ENCODE measurements at regions not wholly inside any gene's neighbourhood (a gene's known extent, or its start where the extent isn't known, plus 50 kb on each side); places are given as distances from the start of the nearest gene placed in this dataset.
A peak's percentile ranks its signal among the peaks of the same experiment; 100 is the strongest.

DNA sequence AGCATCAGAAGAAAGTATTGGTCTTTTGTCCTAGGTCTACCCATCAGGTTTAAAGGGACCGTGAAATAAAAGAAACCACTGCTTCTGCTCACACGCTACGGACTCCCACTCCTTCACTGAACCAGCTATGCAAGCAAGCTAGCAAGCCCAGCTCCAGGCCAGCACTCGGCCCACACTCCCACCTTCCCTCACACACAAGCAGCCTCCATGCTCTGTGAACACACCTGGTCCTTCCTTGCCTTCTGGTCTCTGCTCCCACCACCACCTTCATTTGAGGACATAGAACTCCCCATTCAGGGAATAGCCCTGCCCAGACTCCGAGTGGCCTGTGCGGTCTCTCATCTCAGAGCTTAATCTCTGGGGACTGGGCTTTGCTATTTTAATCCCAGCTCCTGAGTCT, 436.4 kb upstream of the CDH4 start:
- Mint-ChIP-seq H3K4me1 (ENCODE audit: low read depth in 2 of 2) (no peaks in the 10 kb centered on the region), H3K9me3 (peaks cover 3% of the 10 kb centered on the region), H3K36me3 (no peaks in the 10 kb centered on the region), H3K4me3 (no peak overlapping the region), H3K27ac (no peak overlapping the region), H3K27me3 (peaks cover 23 to 28% of the 10 kb centered on the region in 2 donors)
- DNase-seq (ENCODE audit: low spot score), result no peak
- ATAC-seq, result no peak

DNA sequence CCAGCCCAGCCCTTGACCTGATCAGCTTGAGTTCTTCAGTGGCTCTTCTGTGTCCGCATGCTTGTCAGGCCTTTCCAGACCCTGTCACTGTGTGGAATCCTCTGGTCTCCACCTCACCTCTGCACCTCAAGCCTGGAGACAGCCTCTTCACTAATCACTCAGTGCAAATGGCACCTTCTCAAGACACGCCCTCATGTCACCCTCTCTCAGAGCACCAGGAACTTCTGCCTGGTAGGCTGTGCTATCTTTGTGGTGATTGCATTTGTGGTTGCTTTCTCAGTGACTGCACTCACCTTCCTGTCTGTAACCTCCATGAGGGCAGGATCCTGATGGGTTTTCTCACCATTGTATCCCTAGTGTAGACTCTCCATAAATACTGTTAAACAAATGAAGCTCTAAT, 435.2 kb upstream of the CDH4 start:
- peak in 1 of 2 donors; percentile 6 for ATAC-seq
- no peaks in the 10 kb centered on the region for H3K36me3 Mint-ChIP-seq
- no peak overlapping the region for H3K27ac Mint-ChIP-seq
- no peak overlapping the region for H3K4me3 Mint-ChIP-seq
- peaks cover 3% of the 10 kb centered on the region for H3K9me3 Mint-ChIP-seq
- H3K4me1 Mint-ChIP-seq (ENCODE audit: low read depth in 2 of 2), result no peaks in the 10 kb centered on the region
- DNase-seq (ENCODE audit: low spot score), result no peak
- H3K27me3 Mint-ChIP-seq, result peaks cover 25 to 30% of the 10 kb centered on the region in 2 donors

DNA sequence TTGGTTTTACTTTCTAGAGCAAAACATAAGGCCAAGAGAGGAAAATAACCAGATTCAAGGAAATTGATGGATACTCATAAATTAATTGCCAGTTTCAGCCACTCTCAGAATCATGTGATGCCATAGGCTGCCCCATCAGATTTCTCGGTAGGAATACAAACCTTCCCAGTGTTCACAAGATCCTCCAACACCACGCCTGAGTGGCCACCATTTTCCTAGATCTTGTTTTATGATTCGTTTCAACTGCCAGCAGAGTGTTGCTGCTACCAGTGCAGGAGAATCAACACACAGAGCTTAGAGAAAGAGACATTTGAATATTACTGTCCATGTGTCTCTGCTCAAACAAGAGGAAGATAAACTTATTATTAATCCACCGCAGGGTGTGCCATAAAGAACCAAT, 434.2 kb upstream of the CDH4 start:
- H3K9me3 Mint-ChIP-seq, result peaks cover 3% of the 10 kb centered on the region
- no peak for ATAC-seq

GRCh38 chr20:60819511-60819910, 432.6 kb upstream of the CDH4 start:
- Mint-ChIP-seq H3K27ac (no peak overlapping the region), H3K9me3 (peaks cover 3% of the 10 kb centered on the region), H3K36me3 (no peaks in the 10 kb centered on the region), H3K4me1 (ENCODE audit: low read depth in 2 of 2) (no peaks in the 10 kb centered on the region), H3K4me3 (no peak overlapping the region), H3K27me3 (peaks cover 25 to 29% of the 10 kb centered on the region in 2 donors)
- no peak for ATAC-seq
- no peak for DNase-seq (ENCODE audit: low spot score)

More for the DNA sequence above, 434.2 kb upstream of the CDH4 start:
- DNase-seq (ENCODE audit: low spot score), result no peak
- H3K36me3 Mint-ChIP-seq, result no peaks in the 10 kb centered on the region
- H3K4me3 Mint-ChIP-seq, result no peak overlapping the region
- H3K4me1 Mint-ChIP-seq (ENCODE audit: low read depth in 2 of 2), result no peaks in the 10 kb centered on the region
- no peak overlapping the region for H3K27ac Mint-ChIP-seq
- peaks cover 22 to 26% of the 10 kb centered on the region in 2 donors for H3K27me3 Mint-ChIP-seq

- Mint-ChIP-seq H3K9me3 (peaks cover 3% of the 10 kb centered on the region), H3K27ac (no peak overlapping the region), H3K36me3 (no peaks in the 10 kb centered on the region), H3K27me3 (peaks cover 29% of the 10 kb centered on the region in 2 donors), H3K4me1 (ENCODE audit: low read depth in 2 of 2) (no peaks in the 10 kb centered on the region), H3K4me3 (no peak overlapping the region)
- DNase-seq (ENCODE audit: low spot score), result no peak
- ATAC-seq, result no peak
Observed at GRCh38 chr20:60820149-60820548, 431.9 kb upstream of the CDH4 start.

DNA sequence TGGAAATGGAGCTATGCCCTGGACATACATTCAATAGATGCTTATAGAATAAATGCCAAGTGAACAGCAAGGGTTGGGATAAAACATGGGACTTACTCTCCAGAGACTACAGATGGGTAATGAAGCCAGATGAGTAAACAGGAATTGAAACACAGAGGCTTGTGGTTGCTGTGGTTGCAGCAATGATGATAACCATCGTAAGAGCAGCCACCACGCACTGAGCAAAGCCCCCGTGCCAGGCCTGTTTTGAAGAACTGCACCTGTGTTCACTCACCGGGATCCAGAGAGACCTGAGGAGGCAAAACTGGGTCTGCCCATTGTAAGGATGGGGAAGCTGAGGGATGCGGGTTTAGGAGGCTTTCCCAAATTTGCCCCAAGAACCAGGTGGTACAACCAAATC, 431.1 kb upstream of the CDH4 start:
- ATAC-seq, result no peak
- Mint-ChIP-seq H3K27me3 (peaks cover 27 to 28% of the 10 kb centered on the region in 2 donors), H3K4me1 (ENCODE audit: low read depth in 2 of 2) (no peaks in the 10 kb centered on the region), H3K36me3 (no peaks in the 10 kb centered on the region), H3K9me3 (peaks cover 3% of the 10 kb centered on the region), H3K27ac (no peak overlapping the region), H3K4me3 (no peak overlapping the region)
- no peak for DNase-seq (ENCODE audit: low spot score)

DNA sequence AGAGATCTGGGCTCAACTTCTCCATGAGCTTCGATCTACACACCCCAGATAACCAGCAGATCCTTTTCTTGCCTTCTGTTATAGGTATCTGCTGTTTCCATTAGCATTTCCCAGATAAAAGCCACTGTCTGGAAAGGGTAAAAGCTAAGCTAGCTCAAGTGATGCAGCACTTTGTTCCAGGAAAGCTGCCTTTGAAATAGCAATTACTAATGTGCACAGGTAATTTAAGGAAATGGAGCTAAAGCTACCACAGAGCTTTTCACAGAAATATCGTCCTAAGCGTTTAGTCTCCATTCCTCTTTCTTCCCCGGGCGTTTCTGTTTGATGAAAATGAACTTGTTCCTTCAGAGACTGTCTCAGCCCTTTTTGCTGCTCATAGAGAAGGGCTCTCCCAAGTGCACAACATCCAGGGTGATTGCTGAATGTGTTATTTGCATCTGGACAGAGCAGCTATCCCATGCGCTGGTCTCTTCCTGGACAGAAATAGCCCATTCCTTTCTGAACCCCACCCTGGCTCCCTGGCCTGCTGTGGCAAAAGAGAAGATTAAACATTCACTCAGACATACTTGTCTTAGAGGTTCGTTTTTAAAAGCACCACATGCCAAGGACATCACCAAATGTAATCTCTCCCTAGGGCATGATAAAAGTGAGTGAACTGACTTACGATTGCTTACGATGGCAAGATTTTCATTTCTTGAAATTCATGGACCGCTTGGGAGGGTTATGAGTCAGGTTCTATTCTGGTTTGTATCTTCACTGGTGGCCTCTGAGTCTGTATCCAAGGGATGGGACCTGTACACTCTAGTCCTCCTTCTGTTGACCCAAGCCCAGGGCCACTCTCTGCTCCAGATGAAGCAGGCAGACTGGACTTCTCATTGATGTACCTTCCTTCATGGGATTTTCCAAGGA, 429.1 kb upstream of the CDH4 start:
- Mint-ChIP-seq H3K36me3 (no peaks in the 10 kb centered on the region), H3K27me3 (peaks cover 28% of the 10 kb centered on the region in 2 donors), H3K27ac (no peak overlapping the region), H3K4me3 (no peak overlapping the region), H3K4me1 (ENCODE audit: low read depth in 2 of 2) (no peaks in the 10 kb centered on the region), H3K9me3 (no peaks in the 10 kb centered on the region)
- no peak for DNase-seq (ENCODE audit: low spot score)
- no peak for ATAC-seq

- Mint-ChIP-seq H3K27me3 (peaks cover 24 to 25% of the 10 kb centered on the region in 2 donors), H3K4me3 (no peak overlapping the region)
- ATAC-seq, result peak in 1 of 2 donors; percentile 56
Observed at GRCh38 chr20:60835876-60836275, 416.2 kb upstream of the CDH4 start.

DNA sequence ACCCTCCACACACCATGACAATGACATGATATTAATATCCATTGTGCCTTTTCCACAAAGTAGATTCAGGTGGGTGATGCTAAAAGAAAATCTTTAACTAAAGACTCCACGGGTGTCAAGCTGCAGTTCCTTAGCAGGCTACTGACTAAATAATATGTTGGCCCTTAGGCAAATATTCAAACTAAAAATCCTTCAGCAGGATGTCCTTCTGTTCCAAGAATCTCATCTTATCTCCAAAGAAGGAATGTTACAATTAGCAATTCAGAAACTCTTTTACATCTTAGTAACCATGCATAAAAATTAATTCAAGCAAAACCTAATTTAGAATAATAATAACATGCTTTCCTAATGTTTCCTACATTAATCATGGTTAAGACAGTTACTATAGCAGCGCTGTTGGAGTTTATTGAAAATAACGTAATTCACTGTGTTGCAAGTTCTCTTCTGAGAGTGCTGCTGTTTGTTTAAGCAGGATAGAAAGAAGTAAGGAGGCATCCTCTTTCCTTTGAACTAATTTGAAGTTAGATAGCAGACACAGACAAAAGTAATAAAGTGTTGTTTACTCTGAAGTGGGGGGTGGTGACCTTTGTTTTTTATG, 414.8 kb upstream of the CDH4 start:
- no peak overlapping the region for H3K27ac Mint-ChIP-seq
- no peaks in the 10 kb centered on the region for H3K36me3 Mint-ChIP-seq
- H3K4me3 Mint-ChIP-seq, result no peak overlapping the region
- no peaks in the 10 kb centered on the region for H3K4me1 Mint-ChIP-seq (ENCODE audit: low read depth in 2 of 2)
- no peak for DNase-seq (ENCODE audit: low spot score)
- no peak for ATAC-seq
- H3K9me3 Mint-ChIP-seq, result no peaks in the 10 kb centered on the region
- peaks cover 27 to 29% of the 10 kb centered on the region in 2 donors for H3K27me3 Mint-ChIP-seq

More at GRCh38 chr20:60835876-60836275, 416.2 kb upstream of the CDH4 start:
- no peaks in the 10 kb centered on the region for H3K36me3 Mint-ChIP-seq
- H3K4me1 Mint-ChIP-seq (ENCODE audit: low read depth in 2 of 2), result no peaks in the 10 kb centered on the region
- no peaks in the 10 kb centered on the region for H3K9me3 Mint-ChIP-seq
- H3K27ac Mint-ChIP-seq, result no peak overlapping the region
- no peak for DNase-seq (ENCODE audit: low spot score)

GRCh38 chr20:60838297-60838696, 413.8 kb upstream of the CDH4 start:
- Mint-ChIP-seq H3K4me1 (ENCODE audit: low read depth in 2 of 2) (no peaks in the 10 kb centered on the region), H3K9me3 (no peaks in the 10 kb centered on the region), H3K27ac (no peak overlapping the region), H3K4me3 (no peak overlapping the region), H3K27me3 (peaks cover 27 to 34% of the 10 kb centered on the region in 2 donors), H3K36me3 (no peaks in the 10 kb centered on the region)
- no peak for DNase-seq (ENCODE audit: low spot score)
- ATAC-seq, result no peak

GRCh38 chr20:60840971-60841370, 411.1 kb upstream of the CDH4 start:
- Mint-ChIP-seq H3K27ac (no peak overlapping the region), H3K9me3 (no peaks in the 10 kb centered on the region), H3K27me3 (peaks cover 22 to 27% of the 10 kb centered on the region in 2 donors), H3K36me3 (no peaks in the 10 kb centered on the region), H3K4me1 (ENCODE audit: low read depth in 2 of 2) (no peaks in the 10 kb centered on the region), H3K4me3 (no peak overlapping the region)
- ATAC-seq (no peak), DNase-seq (ENCODE audit: low spot score) (no peak)

- DNase-seq (ENCODE audit: low spot score) (no peak), ATAC-seq (no peak)
- peaks cover 22 to 27% of the 10 kb centered on the region in 2 donors for H3K27me3 Mint-ChIP-seq
- H3K9me3 Mint-ChIP-seq, result no peaks in the 10 kb centered on the region
- no peak overlapping the region for H3K4me3 Mint-ChIP-seq
- no peak overlapping the region for H3K27ac Mint-ChIP-seq
- H3K4me1 Mint-ChIP-seq (ENCODE audit: low read depth in 2 of 2), result no peaks in the 10 kb centered on the region
- no peaks in the 10 kb centered on the region for H3K36me3 Mint-ChIP-seq
Observed at GRCh38 chr20:60845146-60845545, 406.9 kb upstream of the CDH4 start.

GRCh38 chr20:60851826-60852704, 400.0 kb upstream of the CDH4 start:
- Mint-ChIP-seq H3K4me3 (no peak overlapping the region), H3K9me3 (peaks cover 8% of the 10 kb centered on the region), H3K27ac (no peak overlapping the region), H3K27me3 (peaks cover 20 to 22% of the 10 kb centered on the region in 2 donors), H3K36me3 (no peaks in the 10 kb centered on the region), H3K4me1 (ENCODE audit: low read depth in 2 of 2) (no peaks in the 10 kb centered on the region)
- ATAC-seq (no peak), DNase-seq (ENCODE audit: low spot score) (no peak)

All from natural killer cell treated with Interleukin-12 subunit alpha and Interleukin-12 subunit beta and Interleukin-15 and Interleukin-18, amount 100 ng/mL, for 72 hours (primary cell).